T1000 (cell line): ENCODE measurements at regions not wholly inside any gene's neighbourhood (a gene's known extent, or its start where the extent isn't known, plus 50 kb on each side); places are given as distances from the start of the nearest gene placed in this dataset.
"Not testable (repeated sequence)": the region's sequence is repeated elsewhere in the genome, so short reads cannot be mapped to it uniquely, and the experiment has no call there.

Experiments used
- DNase-seq: peaks from one replicate; lab custom pipeline; 2025; ENCODE audit warnings: mixed read lengths; lab: John Stamatoyannopoulos, UW

DNA sequence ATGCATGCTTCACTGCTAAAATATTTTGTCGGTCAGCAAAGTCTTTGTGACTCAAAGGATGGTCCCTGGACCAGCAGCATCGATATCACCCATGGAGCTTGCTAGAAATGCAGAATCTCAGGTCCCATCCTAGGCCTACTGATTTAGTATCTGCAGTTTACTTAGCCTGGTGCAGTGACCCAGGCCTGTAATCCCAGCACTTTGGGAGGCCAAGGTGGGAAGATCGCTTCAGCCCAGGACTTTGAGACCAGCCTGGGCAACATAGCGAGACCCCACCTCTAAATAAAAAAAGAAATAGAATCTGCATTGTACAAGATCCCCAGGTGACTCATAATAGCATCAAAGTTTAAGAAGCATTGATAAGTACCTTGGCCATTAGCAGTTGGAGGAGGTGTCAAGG lies 248.7 kb downstream of the CD83 start:
- no peak for DNase-seq

DNA sequence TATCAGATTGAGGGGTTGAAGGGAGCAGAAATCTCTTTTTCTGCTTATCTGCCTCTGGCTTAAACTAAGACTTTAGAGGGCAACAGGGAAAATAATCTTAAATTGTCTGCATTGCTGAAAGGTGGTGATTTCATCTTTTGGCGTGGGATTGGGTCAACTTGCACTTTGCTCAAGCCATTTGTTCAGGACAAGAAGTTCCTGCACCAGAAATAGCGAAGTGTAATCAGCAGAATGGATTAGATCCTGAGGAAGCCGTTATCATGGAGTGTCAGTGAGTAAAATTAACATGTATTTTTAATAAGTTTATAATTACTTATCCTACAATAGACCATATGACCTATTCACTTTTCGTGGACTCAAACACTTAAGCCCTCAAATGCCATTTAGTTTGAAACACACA lies 249.3 kb downstream of the CD83 start:
- no peak for DNase-seq

DNA sequence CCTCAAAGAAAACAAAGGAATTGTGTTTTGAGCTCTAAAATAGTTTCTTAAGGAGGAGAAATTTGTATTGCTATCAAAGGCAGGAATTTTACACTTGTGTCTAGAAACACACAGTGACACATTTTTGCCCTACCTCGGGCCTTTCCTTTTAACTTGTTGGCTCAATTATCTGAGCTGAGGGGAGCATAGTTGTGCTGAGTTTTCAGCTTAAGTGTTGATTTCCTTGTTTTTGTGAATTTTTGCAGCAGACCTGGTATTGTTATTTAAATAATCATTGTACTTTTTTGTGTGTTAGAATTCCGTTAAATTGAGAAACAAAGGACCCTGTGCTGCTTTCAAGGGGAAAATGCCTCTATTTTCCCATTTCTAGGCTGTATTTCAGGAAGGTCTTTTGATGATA lies 249.7 kb downstream of the CD83 start:
- DNase-seq = no peak

DNA sequence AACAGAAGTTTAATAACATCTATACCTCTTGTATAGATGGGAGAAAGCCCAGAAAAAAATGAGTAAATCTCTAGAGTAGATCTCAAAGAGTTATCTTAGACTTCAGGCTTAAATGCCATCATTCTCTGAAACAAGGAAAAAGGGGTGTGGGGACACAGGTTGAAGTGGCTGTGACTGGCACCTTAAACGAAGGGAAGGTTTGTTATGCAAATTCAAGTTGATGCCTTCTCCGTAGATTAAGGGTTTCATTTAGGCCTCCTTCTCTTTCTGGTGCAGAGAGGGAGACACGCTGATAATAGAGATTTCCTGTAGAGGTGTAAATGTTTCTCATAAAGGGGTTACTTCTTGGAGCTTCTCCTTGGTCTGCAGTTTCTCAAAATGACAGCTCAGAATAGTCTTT lies 252.1 kb downstream of the CD83 start:
- no peak for DNase-seq

DNA sequence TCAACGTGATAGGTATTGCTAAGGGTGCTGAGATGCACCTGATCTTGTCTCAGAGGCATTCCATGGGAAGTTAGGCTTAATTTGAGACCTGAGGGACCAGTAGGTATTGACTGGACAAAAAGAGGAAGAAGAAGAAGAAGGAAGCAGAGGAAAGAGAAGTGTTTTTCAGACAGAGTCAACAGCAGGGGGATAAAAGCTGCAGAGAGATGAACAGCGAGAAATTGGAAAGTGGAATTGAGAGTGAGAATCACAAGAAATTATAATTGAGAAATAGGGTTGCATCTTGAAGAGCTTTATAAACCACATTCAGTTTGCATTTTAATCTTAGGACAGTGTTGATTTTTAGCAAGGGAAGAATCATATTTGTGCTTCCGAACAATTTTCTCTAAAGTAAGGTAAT lies 254.0 kb downstream of the CD83 start:
- DNase-seq = no peak

- DNase-seq = no peak
Measured at GRCh38 chr6:14372734-14373489, 255.3 kb downstream of the CD83 start.

DNA sequence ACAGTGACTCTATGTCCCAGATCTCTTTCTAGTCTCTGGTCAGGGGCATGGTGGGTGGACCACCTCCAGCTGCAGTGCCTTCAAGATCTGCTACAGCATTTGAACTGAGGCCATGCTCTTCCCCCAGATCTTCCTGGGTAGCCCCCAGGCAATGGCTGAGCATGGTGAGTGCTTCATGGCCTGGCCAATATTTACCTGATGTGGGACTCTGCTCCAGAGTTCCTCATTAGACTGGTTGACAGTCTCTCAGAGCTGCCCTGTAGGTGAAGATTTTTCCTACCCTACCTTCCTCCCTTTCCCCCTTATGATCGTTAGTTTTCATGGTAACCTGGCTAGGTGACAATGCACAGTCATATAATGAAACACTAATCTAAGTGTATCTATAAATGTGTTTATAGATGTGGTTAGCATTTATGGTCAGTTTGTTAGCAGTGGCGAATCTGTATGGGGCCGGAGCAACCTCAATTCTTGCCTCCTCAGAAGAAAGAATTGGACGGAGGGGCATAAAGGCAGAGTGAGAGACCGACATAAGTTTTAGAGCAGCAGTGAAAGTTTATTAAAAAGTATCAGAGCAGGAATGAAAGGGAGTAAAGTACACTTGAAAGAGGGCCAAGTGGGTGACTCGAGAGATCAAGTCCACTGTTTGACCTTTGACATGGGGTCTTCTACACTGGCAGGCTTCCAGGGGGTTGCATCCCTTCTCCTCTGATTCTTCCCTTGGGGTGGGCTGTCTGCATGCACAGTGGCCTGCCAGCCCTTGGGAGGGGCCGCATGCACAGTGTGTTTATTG lies 256.3 kb downstream of the CD83 start:
- no peak for DNase-seq

DNA sequence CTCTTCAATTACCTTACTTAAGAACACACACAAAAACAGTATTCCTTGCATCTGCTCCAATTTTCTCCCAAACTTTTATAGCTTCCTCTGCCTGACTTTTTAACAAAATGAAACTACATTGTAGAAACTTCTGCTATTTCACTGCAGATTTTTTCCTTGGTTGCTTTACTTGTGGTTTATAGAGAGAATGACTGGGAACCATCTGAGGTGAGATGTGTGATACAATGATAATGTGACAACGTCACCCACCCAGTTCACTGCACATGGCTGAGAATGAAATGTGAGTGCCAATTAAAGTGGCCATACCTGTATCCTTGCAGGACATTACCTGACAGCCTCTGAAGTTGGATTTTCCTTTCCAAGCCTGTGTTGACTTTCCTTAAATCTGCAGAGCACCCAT lies 258.4 kb downstream of the CD83 start:
- DNase-seq = no peak

- DNase-seq = no peak
Measured at GRCh38 chr6:14379568-14379967, 262.0 kb downstream of the CD83 start.

DNA sequence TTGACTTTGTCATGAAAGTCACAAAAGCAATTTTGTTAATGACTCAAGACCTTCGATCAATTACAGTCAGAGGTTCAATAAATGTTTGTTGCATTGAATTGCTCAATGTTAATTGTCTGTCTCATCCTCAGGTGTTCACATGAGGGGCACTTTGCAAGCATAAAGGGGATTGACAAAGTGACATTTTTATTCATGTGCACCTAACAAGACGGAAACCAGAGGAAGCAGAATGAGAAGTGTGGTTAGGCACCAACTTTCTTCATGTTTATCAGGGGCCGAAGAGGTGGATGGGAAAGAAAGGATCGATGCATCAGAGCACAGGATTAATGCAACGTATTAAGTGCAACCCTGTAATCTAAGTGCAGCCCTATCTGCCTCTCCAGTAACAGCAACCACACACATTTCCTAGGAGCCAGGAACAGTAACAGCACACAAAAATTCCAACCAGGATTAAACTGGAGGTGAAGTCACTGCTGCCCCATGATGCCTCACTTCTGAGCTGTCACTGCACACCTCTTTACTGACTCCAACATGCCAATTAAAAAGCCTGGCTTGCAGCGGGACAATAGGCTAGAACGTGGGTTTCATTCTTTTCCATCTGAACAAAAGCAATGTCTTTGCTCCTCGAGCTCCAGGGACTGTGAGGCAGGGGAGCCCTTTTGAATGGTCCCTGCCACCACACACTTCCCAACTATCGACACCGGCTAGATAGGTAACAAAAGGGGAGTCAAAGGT lies 262.7 kb downstream of the CD83 start:
- DNase-seq = no peak

DNA sequence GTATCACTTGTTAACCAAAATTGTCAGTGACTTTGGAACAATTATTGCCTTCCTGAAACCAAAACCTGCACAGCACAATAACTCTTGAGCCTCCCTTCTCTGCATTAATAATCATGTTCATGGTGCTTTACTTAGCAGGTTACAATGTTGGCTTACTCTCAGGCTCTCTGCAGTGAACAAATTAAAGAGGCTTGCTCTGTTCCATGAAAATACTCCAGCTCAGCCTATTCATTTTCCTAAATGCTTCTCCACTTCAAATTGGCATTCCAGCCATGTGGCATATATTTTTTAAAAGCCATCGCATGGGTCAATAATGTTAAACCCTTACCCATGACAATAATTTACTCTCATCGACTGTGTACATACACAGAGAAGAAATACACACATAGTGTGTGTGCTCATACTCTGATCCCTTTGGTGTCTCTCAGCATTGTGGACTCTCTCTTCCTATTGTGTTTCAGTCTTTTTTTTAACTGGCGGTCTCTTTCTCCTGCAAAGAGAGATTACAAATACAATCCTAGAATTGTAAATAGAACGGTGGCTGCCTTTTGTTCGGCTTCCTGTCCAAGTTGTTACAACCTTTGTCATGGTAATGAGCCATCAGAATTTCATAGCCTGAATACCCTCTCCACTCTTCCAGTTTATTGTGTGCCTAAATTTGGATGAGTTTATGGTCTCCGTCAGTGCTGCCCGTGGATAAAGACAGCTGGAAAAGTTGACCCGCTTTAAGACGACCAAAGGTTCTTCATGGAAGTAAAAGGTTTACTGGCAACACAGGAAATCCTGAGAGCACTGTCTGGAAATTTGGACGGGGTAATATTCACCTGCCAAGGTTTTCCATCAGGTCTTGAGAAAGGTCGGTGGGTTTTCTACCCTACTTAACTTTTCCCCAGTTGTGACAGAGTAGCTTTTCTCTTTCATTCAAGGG lies 263.6 kb downstream of the CD83 start:
- DNase-seq = no peak

- DNase-seq = no peak
Measured at GRCh38 chr6:14381829-14382677, 264.5 kb downstream of the CD83 start.

- DNase-seq = no peak
Measured at GRCh38 chr6:14382678-14383236, 265.2 kb downstream of the CD83 start.

DNA sequence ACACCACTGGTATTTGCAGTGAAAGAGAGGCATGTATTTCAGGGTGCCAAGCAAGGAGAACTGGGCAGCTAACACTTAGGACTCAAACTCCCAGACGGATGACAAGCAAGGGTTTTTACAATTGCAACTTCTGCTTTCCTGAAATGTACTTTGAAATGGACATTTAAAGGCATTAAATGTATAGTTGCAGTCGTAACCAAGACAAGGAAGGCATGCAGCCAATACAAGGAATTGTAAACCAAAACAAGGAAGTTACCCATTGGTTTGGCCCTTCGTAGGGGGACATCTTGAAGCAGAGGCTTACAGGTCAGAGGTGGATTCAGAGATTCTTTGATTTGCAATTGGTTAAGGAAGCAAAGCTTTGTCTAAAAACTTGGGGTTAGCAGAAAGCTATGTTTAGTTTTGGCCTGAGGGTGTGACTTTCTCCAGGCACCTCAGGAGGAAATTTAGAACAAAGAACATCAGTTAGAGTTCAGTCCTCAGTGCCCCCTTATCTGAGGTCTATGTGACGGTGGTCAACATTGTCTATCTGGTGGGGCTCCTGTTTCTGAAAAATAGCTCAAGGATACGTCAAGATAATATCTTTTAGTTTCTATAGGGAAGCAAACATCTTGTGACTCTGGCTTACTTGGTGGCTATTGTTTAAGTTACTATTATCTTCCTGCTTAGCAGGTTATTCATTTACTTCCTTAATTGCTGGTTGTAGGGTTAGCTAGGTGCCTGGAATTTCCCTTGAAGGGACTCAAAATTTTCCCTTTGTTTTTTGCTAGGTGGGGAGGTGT lies 266.0 kb downstream of the CD83 start:
- no peak for DNase-seq

GRCh38 chr6:14384175-14384949 lies 266.8 kb downstream of the CD83 start:
- no peak for DNase-seq

DNA sequence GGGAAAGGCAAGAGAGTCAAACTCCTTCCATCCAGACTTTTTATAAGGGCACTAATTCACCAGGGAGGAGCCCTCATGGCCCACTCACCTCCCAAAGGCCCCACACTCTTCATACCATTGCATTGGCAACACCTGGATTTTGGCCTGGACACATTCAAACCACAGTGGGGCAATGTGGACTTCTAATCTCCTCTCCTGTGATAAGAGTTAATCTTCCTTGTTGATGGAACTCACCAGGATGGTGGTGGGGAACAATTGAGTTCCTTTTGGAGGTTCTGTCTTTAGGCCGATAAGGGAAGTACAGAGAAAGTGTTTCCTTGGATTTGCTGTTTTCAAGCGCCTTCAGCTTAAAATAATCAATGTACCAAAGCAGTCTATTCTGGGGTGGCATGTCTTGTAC lies 268.7 kb downstream of the CD83 start:
- DNase-seq = no peak

DNA sequence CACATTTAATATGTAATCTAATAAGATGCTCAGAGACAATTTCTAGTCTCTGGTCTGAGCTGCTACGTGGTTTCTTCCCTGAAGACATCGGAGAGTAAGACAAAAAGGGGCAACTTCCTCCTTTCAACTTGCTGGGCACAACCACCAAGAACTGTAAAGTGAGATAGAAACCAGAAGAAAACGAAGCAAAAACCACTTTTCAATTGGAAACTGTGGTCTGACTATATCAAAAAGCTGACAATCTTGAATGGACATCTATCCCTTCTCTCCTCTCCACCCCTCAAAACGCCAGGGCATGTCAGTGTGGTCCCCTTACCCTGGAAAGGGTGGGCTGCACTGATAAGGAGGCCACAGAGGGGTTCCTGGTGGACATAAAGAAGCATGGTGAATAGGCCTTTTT lies 269.1 kb downstream of the CD83 start:
- no peak for DNase-seq

DNA sequence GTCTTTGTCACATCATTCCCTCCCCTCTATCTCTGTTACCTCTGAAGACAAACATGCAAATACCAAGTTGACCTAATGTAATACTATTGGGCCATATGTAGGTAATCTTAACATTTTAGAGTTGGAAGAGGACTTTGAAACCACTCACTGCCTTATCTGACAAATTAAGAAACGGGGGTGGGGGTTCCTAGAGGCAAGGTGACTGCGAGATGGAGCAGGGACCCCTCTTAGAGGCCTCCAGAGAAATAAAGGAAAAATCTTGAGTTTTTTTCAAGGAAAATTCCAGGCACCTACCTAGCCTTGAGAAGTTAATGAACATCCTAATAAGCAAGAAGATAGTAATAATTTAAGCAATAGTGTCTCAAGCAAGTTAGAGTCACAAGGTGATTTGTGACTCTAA lies 270.8 kb downstream of the CD83 start:
- no peak for DNase-seq

GRCh38 chr6:14389776-14390175 lies 272.2 kb downstream of the CD83 start:
- not testable (repeated sequence) for DNase-seq
